Stimulated activated CD8-positive, alpha-beta memory T cell treated with anti-CD3 and anti-CD28 coated beads, Interleukin-15, amount 100 ng/mL, for 1 hour (primary cell): ENCODE measurements at regions not wholly inside any gene's neighbourhood (a gene's known extent, or its start where the extent isn't known, plus 50 kb on each side); places are given as distances from the start of the nearest gene placed in this dataset.
"Not testable (repeated sequence)": the region's sequence is repeated elsewhere in the genome, so short reads cannot be mapped to it uniquely, and the experiment has no call there.

Experiments used
- DNase-seq: peaks from one replicate; pipeline ENCODE4 v3.0.0-alpha.2; 2020; ENCODE audit warnings: low read depth

- no peak for DNase-seq
These were observed 89.5 kb downstream of the RFLNA start for GRCh38 chr12:124384299-124384894.

GRCh38 chr12:124383028-124383427 lies 88.1 kb downstream of the RFLNA start:
- no peak for DNase-seq

- DNase-seq = no peak
These were observed 86.8 kb downstream of the RFLNA start for GRCh38 chr12:124381456-124382296.

GRCh38 chr12:124380796-124381455 lies 86.0 kb downstream of the RFLNA start:
- DNase-seq = no peak

- DNase-seq = no peak
These were observed 85.3 kb downstream of the RFLNA start for GRCh38 chr12:124379938-124380754.

GRCh38 chr12:124379379-124379937 lies 84.6 kb downstream of the RFLNA start:
- no peak for DNase-seq

- no peak for DNase-seq
These were observed 84.0 kb downstream of the RFLNA start for GRCh38 chr12:124378926-124379325.

GRCh38 chr12:124377981-124378509 lies 83.2 kb downstream of the RFLNA start:
- no peak for DNase-seq

- DNase-seq = no peak
These were observed 81.5 kb downstream of the RFLNA start for GRCh38 chr12:124376435-124376834.

GRCh38 chr12:124375789-124376175 lies 80.9 kb downstream of the RFLNA start:
- no peak for DNase-seq

- DNase-seq = no peak
These were observed 80.4 kb downstream of the RFLNA start for GRCh38 chr12:124375141-124375788.

GRCh38 chr12:124374567-124374966 lies 79.7 kb downstream of the RFLNA start:
- no peak for DNase-seq

GRCh38 chr12:124374147-124374546 lies 79.3 kb downstream of the RFLNA start:
- no peak for DNase-seq

GRCh38 chr12:124373701-124374100 lies 78.8 kb downstream of the RFLNA start:
- not testable (repeated sequence) for DNase-seq

- DNase-seq = no peak
These were observed 77.9 kb downstream of the RFLNA start for GRCh38 chr12:124372831-124373230.

GRCh38 chr12:124371970-124372555 lies 77.2 kb downstream of the RFLNA start:
- no peak for DNase-seq

GRCh38 chr12:124371366-124371765 lies 76.5 kb downstream of the RFLNA start:
- DNase-seq = no peak

- DNase-seq = no peak
These were observed 76.0 kb downstream of the RFLNA start for GRCh38 chr12:124370851-124371250.

- no peak for DNase-seq
These were observed 75.5 kb downstream of the RFLNA start for GRCh38 chr12:124370384-124370783.

- DNase-seq = no peak
These were observed 75.0 kb downstream of the RFLNA start for GRCh38 chr12:124369827-124370378.
